ENCODE measurements at regions not wholly inside any gene's neighbourhood (a gene's known extent, or its start where the extent isn't known, plus 50 kb on each side); places are given as distances from the start of the nearest gene placed in this dataset.

DNA sequence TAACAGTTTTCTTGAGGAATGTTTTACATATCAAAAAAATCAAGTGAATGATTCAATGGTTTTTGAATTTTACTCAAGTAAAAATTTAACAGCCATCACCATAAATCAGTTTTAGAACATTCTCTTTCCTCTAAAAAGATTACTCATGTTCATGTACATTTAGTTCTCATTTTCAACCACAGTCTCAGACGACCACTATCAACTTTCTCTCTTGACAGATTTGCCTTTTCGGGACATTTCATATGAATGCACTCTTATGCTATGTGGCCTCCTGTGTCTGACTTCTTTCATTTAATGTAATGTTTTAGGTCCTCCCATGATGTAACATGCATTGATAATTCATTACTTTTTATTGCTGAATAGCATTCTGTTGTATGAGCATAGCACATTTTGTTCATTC is 309.3 kb upstream of the PLSCR5 start:
- no peak for DNase-seq

DNA sequence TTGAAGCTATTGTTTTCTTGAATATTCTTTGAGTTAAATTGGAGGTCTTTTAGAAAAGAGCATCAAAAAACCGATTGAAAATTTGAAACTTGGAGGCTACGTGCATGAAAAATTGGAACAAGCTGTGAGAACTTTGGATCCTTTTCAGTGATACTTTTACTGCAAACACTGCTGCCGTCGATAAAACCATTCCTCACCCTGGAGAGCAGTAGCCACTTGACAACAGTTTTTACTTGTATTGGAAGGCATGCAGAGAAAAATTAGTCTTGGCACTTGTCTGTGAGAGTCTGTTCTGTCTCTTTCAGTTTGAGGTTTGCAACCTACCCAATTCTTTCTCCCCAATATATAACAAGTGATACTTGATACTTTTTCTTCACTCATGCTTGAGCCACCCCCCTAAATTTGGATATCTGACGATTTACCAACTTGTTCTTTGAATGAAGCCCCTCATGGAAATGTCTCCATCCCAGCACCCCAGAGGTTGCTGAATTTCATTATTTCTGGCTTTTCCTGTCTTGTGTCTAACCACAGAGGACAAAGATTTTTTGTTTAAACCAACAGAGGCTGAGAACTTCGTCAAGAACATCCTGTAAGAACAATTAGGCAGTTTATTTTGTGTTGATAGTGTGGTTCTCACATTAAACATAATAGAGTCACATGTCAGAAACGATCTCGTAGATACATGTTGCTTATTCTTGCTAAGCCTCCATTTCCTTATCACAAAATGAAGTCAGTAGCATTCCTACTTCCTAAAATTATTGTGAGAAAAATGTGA is 307.3 kb upstream of the PLSCR5 start:
- no peak for DNase-seq

DNA sequence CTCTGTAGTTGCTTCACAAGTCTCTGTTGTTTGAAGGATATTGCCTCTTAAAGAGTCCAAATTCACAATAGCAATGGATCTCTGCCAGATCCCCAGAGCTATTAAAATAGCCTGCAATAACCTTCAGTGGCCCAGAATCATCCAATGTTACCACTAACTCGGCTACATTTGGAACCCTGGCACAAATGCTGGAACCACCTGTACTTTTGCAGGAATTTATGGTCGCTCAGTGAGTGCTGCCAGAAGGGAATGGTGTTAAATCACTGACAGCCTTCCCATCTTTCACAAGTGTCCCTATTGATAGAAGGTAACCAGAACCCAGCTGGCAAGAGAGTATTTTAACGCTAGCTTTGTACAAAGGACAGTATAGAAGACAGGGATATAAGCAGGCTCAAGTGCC is 298.8 kb upstream of the PLSCR5 start:
- DNase-seq: no peak

DNA sequence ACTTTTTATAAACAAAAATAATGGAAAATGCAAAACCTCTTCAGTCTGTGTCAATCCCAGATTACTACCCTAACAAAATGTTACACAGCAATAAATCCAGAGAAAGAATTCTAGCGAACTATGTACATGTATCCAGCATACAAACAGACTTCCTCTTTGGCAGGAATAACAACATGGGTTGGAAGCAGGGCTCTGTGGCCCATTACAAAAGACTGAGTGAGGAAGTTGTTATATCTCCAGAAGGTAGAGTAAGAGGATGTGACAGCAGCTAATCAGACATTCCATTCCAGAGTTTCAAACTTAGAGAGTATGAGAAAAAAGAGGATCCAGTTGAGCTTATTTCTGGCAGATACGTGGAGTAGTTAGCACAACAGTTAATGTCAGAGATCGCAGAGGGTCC is 294.0 kb upstream of the PLSCR5 start:
- no peak for DNase-seq

DNA sequence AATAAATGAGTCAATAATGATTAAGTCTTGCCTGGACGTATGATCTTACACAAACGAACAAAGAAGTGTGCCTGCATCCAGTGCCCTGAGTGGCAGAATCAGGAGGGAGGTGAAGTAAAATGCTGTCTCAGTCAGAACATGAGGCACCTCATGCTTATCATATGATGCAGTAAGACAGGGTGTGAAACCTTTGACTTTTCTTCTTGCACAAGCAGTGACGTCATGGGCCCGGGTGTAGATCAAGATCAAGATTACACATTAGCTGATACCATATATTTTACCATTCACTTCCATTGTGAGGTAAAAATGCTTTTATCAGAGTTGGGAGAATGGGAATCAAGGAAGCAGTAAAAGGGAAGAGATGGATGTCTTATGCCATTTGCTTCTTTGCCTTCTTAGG is 291.6 kb upstream of the PLSCR5 start:
- no peak for DNase-seq

DNA sequence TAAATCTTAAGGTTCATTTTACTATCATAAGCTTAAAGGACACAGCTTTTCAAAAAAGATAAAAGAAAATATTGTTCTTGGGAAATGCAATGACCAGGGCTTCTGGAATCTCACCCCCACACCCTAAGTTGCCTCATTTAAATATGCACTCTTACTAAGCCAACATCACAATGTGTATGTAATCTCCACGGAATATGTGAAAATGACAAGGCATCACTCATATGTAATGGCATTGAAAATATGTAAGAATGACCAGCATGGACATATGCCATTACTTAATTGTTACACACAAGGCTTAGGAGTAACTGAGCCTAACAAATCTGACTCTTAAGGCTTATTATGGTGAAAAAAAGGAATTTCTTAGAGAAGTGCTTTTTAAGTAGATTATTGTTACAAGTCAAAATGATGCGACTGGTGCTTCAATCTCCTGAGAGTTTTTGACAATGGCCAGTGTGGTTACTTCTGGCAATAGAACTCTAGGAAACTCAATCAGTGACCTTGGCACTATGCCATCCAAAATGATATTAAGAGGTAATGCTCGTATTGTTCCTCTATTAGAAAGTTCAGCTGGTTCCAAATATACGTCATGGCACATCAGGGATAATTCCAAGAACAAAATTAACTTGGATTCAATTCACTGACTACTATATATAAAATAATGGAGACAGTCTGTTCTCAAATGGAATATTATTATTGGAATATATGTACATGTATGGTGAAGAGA is 290.0 kb upstream of the PLSCR5 start:
- DNase-seq: no peak

DNA sequence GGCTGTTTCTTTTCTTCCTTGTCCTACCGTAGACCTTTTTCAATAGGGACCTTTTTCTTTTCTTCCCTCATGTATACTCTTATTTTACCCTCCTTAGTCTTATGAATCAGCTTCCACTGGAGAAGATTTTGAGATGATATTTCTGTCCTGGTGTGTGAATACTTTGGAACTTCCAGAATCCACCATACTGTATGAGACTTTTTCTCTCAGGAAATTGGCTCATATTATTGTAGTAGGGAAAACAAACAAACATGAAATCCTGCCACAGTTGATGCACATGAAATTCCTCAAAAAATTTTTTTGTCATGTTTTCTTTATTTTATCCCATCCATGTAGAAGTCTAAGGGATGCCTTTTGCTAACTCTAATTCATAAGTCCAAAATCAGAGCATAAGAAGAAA is 289.3 kb upstream of the PLSCR5 start:
- DNase-seq: no peak

DNA sequence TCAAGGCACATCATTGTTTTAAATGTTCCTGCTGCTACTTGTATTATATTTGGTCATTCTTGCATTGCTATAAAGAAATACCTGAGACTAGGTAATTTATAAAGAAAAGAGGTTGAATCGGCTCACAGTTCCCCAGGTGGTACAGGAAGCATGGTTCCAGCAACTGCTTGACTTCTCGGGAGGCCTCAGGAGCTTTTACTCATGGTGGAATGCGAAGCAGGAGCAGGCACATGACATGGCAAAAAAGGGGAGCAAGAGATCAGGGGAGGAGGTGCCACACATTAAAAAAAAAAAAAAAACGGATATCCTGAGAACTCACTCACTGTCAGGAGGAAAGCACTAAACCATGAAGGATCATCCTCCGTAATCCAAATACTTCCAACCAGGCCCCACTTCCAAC is 286.9 kb upstream of the PLSCR5 start:
- no peak for DNase-seq

DNA sequence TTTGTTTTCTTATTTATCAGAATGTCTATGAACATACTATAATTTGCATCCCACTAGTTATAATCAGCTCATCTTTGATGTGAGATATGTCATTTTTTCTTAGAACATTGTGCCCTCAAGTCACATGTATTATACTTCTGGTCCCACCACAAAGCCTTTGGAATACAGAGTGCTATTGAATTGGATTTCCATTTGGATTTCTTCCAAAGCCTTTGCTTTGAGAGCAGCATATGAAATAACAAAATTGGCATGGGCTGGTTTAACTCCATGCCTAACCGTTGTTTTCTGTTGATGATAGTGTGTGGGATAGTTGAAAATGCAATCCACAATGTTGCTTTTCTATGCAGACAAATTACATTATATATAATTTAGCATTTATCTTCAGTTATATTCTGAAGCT is 284.5 kb upstream of the PLSCR5 start:
- no peak for DNase-seq

DNA sequence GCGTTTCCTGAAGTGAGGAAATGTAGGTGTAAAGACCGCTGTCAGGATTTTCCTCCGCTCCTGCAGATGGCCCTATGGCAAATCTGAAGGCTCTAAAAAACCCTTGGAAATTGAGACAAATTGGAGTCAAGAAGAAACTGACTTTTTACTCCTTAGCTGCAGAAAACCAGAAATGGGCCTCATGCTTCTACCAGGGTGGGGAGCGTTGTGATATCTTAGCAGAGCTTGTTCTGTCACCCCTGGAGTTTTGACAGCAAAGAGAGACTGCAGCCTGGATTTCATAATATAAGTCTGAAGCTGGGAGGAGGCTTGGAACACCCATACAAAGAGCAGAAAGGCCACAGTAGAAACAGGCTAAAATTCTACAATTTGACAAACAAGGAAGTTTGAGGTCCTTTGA is 283.0 kb upstream of the PLSCR5 start:
- DNase-seq: no peak

DNA sequence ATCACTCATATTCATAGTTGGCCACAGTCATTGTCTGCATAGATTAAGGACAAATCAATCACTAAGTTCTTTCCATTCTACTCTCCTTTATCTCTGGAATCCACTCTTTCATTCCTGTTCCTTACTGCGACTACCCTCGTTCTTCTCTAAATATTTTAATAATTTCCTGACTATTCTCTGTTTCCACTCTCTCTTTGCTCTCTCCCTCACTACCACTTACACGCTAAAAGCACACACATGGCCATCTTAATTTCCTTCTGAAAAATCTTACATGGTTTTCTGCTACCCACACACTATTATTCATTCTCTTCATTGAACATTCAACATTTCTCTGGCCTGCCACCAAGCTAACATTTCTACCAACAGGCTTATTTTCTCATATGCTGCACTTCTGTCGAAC is 279.6 kb upstream of the PLSCR5 start:
- DNase-seq: no peak

DNA sequence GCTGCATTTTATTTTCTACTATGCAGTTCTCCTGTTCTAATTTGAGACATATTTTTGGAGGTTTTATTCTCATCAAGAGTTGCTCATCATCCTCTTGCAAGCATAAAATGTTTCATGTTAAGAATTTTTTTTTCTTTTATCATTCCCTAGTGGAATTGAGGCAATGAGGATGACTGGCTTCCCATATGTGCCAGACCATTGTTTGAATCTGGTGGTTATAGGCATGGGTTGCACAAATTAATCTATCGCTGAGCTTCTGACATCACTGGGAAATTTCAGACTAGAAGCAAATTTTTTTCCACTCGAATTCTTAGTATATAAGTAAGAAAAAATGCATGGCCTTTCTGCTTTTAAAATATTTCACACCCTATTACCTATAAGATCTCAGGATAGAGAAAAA is 279.1 kb upstream of the PLSCR5 start:
- DNase-seq: no peak

DNA sequence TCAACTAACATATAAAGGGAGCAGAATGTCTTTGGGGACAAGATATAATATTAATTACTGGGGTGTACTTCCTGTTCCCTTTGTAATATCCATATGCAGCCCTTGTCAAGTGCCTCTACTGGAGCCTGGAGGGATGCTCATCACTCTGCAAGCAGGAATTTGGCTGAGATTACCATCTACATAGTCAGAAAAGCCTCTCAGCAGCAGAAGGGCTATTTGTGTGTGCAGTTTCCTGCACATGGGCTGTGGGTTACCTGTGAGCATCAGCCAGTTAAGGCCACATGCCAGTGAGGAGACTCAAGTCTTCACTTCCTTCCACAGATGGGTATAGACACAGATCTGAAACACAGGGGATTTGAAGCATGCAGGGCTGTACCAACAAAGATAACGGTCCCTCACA is 278.1 kb upstream of the PLSCR5 start:
- DNase-seq: no peak

DNA sequence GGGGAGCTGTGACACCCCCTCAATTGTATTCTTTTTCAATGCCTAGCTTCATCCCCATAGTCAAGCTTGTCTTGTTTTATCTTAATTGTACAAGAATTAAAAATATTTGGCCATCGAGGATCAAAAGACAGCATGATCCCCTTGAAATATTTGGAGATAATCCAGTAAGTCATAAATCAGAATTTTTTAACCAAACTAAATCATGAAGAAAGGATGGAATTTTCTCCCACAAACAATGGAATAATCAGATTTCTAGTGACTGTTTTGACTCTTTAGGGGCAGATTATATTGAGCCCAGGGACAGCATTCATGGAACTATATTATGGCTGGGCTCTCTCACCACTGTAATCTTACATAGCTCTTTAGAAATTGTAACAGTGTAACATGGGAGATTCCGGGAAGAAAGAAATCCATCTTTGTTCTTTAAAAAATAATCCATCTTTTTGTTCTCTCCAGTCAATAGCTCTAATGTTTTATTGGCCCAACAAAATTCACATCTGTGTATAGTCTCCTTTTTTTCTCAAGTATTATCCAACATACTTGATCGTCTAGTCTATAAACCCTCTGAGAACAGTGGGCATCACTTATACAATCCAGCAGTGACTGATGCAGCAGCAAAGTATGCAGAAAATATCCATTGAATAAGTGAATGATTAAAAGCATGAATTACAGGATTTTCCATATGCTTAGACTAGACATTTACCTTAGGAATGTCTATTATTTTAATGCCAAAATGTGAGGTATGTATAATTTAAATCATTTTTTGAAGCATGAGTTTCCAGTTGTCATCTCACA is 277.0 kb upstream of the PLSCR5 start:
- no peak for DNase-seq

DNA sequence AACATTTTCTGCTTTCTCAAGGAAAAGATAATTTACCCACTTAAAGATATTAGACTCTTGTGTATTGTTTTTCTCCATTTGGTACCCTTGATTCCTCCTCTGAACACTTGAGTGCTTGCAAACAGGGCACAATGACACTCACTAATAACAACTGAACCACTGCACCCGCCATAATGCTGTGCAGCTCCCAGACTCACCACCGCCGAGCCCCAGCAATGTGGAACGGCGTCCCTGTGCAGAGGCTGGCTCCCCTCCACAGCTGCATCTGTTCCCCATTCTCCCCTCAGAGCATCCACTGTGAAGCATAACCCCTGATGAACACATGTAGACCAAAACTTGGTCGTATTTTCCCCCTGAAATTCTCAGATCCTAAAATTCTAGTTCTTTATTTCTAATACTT is 276.2 kb upstream of the PLSCR5 start:
- DNase-seq: no peak

DNA sequence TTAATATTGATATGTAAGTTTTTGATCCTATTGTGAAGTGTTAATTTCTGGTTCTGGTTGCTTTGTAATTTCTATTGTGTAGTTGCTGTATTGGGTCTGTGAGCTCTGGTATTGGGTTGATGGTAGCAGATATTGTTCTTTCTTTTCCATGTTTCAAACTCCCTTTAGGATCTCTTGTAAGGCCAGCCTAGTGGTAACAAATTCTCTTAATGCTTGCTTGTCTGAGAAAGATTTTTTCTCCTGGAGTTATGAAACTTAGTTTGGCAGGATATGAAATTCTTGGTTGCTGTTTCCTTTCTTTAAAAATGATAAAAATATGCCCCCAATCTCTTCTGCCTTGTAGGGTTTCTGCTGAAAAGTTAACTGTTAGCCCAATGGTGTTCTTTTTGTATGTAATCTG is 268.6 kb upstream of the PLSCR5 start:
- no peak for DNase-seq

DNA sequence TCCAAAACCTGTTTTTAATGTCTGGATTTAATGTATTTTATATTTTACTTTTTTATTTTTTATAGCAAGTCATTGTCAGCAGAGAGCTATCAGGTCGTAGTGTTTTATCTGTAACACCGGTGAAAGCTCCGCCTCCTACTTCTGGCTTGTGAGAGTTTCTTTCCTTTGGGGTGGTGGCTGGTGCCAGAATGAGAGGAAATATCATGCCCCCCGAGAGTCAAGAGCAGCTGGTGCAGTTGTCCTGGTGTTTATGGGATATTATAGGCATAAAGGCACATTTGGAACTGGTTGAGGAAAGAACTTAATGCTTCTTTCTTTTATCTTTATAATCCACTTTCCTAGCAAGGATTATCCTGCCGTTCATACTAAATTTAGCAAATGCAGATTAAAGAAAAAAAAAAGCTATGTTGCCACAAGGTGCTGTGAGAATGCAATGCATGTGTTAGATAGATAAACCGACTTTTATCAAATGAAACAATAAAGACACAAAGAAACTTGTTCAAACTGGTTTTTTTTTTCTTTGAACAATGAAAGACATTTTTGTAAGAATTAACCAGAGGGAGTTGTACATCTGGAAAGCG is 260.1 kb upstream of the PLSCR5 start:
- no peak for DNase-seq

DNA sequence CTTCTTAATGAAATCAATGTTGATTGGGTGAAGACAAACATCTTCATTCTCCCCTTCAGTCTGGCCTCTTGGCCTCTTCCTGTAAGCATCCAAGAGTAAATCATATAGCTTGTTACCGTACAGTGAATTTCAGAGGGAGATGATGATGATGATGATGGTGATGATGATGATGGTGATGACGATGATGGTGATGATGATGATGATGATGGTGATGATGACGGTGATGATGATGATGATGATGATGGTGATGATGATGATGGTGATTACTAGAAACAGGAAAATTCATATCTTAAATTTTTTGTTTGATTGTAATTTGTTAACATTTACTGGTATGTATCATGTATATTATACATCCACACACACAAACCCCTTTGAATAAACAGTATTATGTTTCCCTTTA is 256.1 kb upstream of the PLSCR5 start:
- DNase-seq: no peak

DNA sequence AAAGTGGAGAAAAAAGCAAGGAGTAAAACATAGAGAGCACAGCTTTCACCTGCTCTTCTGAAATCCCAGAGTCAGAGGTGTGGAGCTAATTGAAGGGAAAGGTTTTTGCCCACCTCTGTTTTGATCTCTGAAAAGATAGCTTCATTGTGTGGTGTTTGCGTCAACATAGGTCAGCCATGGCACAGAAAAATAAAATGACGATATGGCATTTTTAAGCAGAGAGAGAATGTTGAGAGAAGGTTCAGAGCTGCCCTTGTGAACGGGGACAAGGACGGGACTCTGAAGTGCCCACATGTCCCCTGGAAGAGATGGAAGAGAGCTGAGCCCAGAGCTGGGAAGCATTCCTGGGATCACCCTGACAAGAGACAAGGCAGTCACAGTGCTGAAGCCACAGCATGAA is 249.4 kb upstream of the PLSCR5 start:
- no peak for DNase-seq

DNA sequence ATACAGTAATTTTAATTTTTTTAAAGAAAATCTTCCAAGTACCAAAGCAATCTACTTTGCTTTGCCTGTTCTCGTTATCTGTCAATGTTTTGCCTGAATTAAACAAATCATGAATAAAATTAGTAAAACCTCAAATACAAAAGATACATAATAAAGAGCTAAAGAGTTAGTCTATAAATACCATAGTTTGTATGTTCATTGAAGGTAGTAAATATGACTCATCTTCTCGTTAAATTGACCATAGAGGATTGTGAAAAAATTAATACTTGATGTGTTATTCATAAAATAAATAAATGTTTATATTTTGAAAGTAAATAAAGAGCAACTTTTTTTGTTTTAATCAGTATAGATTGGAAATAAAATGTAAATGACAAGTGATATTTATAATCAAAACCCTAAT is 246.5 kb upstream of the PLSCR5 start:
- no peak for DNase-seq

DNA sequence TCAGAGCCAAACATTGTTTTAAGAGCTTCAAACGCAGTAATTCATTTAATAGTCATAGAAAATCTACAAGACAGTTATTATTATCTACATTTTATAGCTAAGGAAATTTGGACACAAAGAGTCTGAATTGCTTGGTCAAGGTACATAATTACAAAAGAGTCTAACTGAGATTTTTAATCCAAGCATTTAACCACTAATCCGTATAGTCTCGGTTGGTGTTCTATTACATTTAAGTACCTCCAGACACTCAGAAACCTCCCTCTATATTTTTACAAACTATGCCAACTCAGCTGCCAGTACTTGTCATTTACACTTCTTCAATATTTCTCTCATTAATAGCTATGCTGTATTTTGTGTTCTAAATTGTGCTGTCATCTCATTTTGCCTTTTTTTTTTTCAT is 240.2 kb upstream of the PLSCR5 start:
- DNase-seq: no peak

DNA sequence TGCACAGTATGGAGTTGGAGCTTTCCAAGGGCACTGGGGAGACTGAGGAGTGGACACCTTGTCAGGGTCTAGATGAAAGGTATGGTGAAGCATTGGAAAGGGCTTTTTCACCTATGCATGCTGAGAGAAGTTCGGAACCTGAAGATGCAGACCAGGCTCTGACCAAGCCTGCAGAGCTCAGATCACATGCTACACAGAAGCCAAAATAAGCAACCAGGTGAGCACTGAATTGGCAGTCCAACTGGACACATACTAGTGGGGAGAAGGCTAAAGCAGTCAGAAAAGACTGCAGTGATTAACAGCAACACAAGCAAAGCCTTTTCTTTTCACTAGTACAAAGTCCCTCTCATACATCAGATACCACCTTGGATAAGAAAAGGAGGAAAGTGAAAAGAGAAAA is 238.3 kb upstream of the PLSCR5 start:
- no peak for DNase-seq
